ENCODE measurements at regions not wholly inside any gene's neighbourhood (a gene's known extent, or its start where the extent isn't known, plus 50 kb on each side); places are given as distances from the start of the nearest gene placed in this dataset.

- TF ChIP-seq CTCF (conservative IDR thresholded peaks at IDR 0.05; ENCODE audit: low read depth in 2 of 2): no peak
- TF ChIP-seq REST (IDR thresholded peaks at IDR 0.05; ENCODE audit: unreplicated experiment): no peak
- no peak for TF ChIP-seq EZH2 (IDR thresholded peaks at IDR 0.05; ENCODE audit: low read depth, unreplicated experiment)
- TF ChIP-seq CREB1 (CRISPR knock-in tag; IDR thresholded peaks at IDR 0.05; ENCODE audit: low read depth): no peak
- no peak for TF ChIP-seq ZNF462 (CRISPR knock-in tag; IDR thresholded peaks at IDR 0.05)
- TF ChIP-seq STAT1 (IDR thresholded peaks at IDR 0.05; ENCODE audit: unreplicated experiment): no peak
- TF ChIP-seq POLR2AphosphoS5 (IDR thresholded peaks at IDR 0.05; ENCODE audit: low read depth): no peak
- no peak for TF ChIP-seq EZH2phosphoT487 (IDR thresholded peaks at IDR 0.05; ENCODE audit: unreplicated experiment)
- no peak for TF ChIP-seq ZNF331 (CRISPR knock-in tag; IDR thresholded peaks at IDR 0.05; ENCODE audit: low read depth)
Measured at GRCh38 chr12:93050026-93050747, 121.1 kb upstream of the EEA1 start.
